ENCODE measurements at regions not wholly inside any gene's neighbourhood (a gene's known extent, or its start where the extent isn't known, plus 50 kb on each side); places are given as distances from the start of the nearest gene placed in this dataset.

GRCh38 chr18:25454270-25454659 is 102.3 kb upstream of the ZNF521 start:
- TF ChIP-seq CTCF (IDR thresholded peaks at IDR 0.05) = no peak
- no peak for TF ChIP-seq POLR2A (IDR thresholded peaks at IDR 0.05)
- TF ChIP-seq EP300 (IDR thresholded peaks at IDR 0.05) = no peak

Data from ovary (tissue), 3 donors.